ENCODE measurements at regions not wholly inside any gene's neighbourhood (a gene's known extent, or its start where the extent isn't known, plus 50 kb on each side); places are given as distances from the start of the nearest gene placed in this dataset.
"Not testable (repeated sequence)": the region's sequence is repeated elsewhere in the genome, so short reads cannot be mapped to it uniquely, and the experiment has no call there.

GRCh38 chr3:182484682-182485081 lies 308.6 kb upstream of the ATP11B start:
- no peak for DNase-seq

GRCh38 chr3:182485301-182485700 lies 308.0 kb upstream of the ATP11B start:
- DNase-seq, result no peak

GRCh38 chr3:182486463-182486862 lies 306.8 kb upstream of the ATP11B start:
- DNase-seq, result no peak

GRCh38 chr3:182487143-182487542 lies 306.2 kb upstream of the ATP11B start:
- DNase-seq, result no peak

- DNase-seq, result no peak
Measured at GRCh38 chr3:182487611-182488010, 305.7 kb upstream of the ATP11B start.

- DNase-seq, result no peak
Measured at GRCh38 chr3:182490596-182491491, 302.5 kb upstream of the ATP11B start.

- DNase-seq, result no peak
Measured at GRCh38 chr3:182491577-182491976, 301.7 kb upstream of the ATP11B start.

GRCh38 chr3:182492536-182492935 lies 300.8 kb upstream of the ATP11B start:
- DNase-seq, result no peak

GRCh38 chr3:182500289-182500688 lies 293.0 kb upstream of the ATP11B start:
- no peak for DNase-seq

- no peak for DNase-seq
Measured at GRCh38 chr3:182501856-182502255, 291.4 kb upstream of the ATP11B start.

- no peak for DNase-seq
Measured at GRCh38 chr3:182503401-182503800, 289.9 kb upstream of the ATP11B start.

- no peak for DNase-seq
Measured at GRCh38 chr3:182508919-182509711, 284.2 kb upstream of the ATP11B start.

- DNase-seq, result no peak
Measured at GRCh38 chr3:182509844-182510460, 283.4 kb upstream of the ATP11B start.

- DNase-seq, result no peak
Measured at GRCh38 chr3:182514236-182514964, 278.9 kb upstream of the ATP11B start.

GRCh38 chr3:182516597-182517336 lies 276.5 kb upstream of the ATP11B start:
- no peak for DNase-seq

GRCh38 chr3:182519569-182519968 lies 273.7 kb upstream of the ATP11B start:
- DNase-seq, result no peak

- no peak for DNase-seq
Measured at GRCh38 chr3:182521339-182521738, 272.0 kb upstream of the ATP11B start.

- DNase-seq, result not testable (repeated sequence)
Measured at GRCh38 chr3:182523424-182523823, 269.9 kb upstream of the ATP11B start.

- DNase-seq, result no peak
Measured at GRCh38 chr3:182523836-182524235, 269.5 kb upstream of the ATP11B start.

- DNase-seq, result no peak
Measured at GRCh38 chr3:182524711-182525401, 268.4 kb upstream of the ATP11B start.

GRCh38 chr3:182525766-182526374 lies 267.4 kb upstream of the ATP11B start:
- no peak for DNase-seq

Data from stimulated activated naive CD4-positive, alpha-beta T cell treated with Interleukin-2 at 50 U/mL for 16 hours (primary cell).